HepG2 (cell line): ENCODE measurements at regions not wholly inside any gene's neighbourhood (a gene's known extent, or its start where the extent isn't known, plus 50 kb on each side); places are given as distances from the start of the nearest gene placed in this dataset.

Source experiments
- ATAC-seq: fragments of 200-7000 bp; cut with Tn5 transposase; 3 replicates; pipeline ENCODE4 v1.9.1; 2020; ENCODE audit warnings: mild to moderate bottlenecking, moderate library complexity
- BruUV-seq: library from RNA; stranded (reverse); fragments of 400-500 nt; replicated peaks from 2 replicates; lab custom pipeline; 2021; lab: Mats Ljungman, UMichigan
- CTCF ChIA-PET: fragments of 300-600 bp; formaldehyde crosslinking; extraction: SDS; loops from one replicate; lab custom pipeline; 2021; ENCODE audit warnings: low total read pairs, inconsistent platforms, low intra/inter-chr PET ratio; lab: Yijun Ruan, JAX
- POLR2A ChIA-PET: fragments of 350-600 bp; sonication (Branson Sonifier 250); formaldehyde crosslinking; loops from one replicate; lab custom pipeline; 2020; ENCODE audit warnings: antibody characterized with exemption, inconsistent platforms; lab: Yijun Ruan, JAX
- DNase-seq: peaks from one replicate; pipeline ENCODE4 v3.0.0-alpha.2; 2015; ENCODE audit warnings: low spot score
- FAIRE-seq: peaks from 3 replicates; lab custom pipeline; 2011; peaks lifted over from hg19 to GRCh38; lab: Jason Lieb, UNC
- H2AFZ ChIP-seq: one replicate; pipeline ENCODE4 v1.6.1; 2011; ENCODE audit warnings: low read length, inconsistent platforms
- H3K27ac ChIP-seq: fragments of 300-600 bp; 3 replicates; pipeline ENCODE4 v1.8.0; 2011; ENCODE audit warnings: mixed run types, mild to moderate bottlenecking, mixed read lengths, low read length, inconsistent platforms; ENCODE audit not compliant: insufficient read depth; ENCODE audit errors: extremely low read length
- H3K27me3 ChIP-seq, 2 experiments: fragments of 200-600 bp in 1 of 2; 2 replicates in 1 of 2; 3 replicates in 1 of 2; pipeline versions ENCODE4 v1.6.0 to v1.8.0; 2011; ENCODE audit warnings: low read length in 2 of 2, mild to moderate bottlenecking in 2 of 2, moderate library complexity in 2 of 2, inconsistent platforms in 1 of 2; ENCODE audit not compliant: insufficient read depth in 2 of 2, control insufficient read depth in 1 of 2
- H3K36me3 ChIP-seq, 2 experiments: fragments of 200-600 bp in 1 of 2; replicated peaks in 1 of 2; 2 replicates in 1 of 2; 3 replicates in 1 of 2; pipeline versions ENCODE4 v1.5.1 to v1.8.0; 2011; ENCODE audit warnings: low read length in 2 of 2, inconsistent platforms in 1 of 2; ENCODE audit not compliant: insufficient read depth in 2 of 2, control insufficient read depth in 1 of 2
- H3K4me1 ChIP-seq: 2 replicates; pipeline ENCODE4 v1.5.1; 2012; ENCODE audit warnings: low read length, inconsistent platforms; ENCODE audit not compliant: insufficient read depth
- H3K4me2 ChIP-seq: 2 replicates; pipeline ENCODE4 v1.6.0; 2011; ENCODE audit warnings: low read depth, low read length, inconsistent platforms
- H3K4me3 ChIP-seq, 3 experiments: fragments of 200-600 bp in 1 of 3; sonication (generic), shearing (Covaris generic) in 1 of 3; replicated peaks in 1 of 3; 2 replicates each; pipeline ENCODE4 v1.5.1; 2011 to 2016; ENCODE audit warnings: low read length in 3 of 3, inconsistent platforms in 2 of 3, low read depth in 2 of 3, mild to moderate bottlenecking in 2 of 3, control low read depth in 1 of 3, mixed read lengths in 1 of 3; ENCODE audit not compliant: insufficient read depth in 1 of 3
- H3K79me2 ChIP-seq: one replicate; pipeline ENCODE4 v1.6.1; 2011; ENCODE audit warnings: low read length, inconsistent platforms; ENCODE audit not compliant: insufficient read depth
- H3K9ac ChIP-seq: 2 replicates; pipeline ENCODE4 v1.6.0; 2011; ENCODE audit warnings: mild to moderate bottlenecking, low read depth, low read length, inconsistent platforms; ENCODE audit not compliant: insufficient read depth
- H3K9me3 ChIP-seq: 2 replicates; pipeline ENCODE4 v1.5.1; 2012; ENCODE audit warnings: mild to moderate bottlenecking, low read length
- H4K20me1 ChIP-seq: 2 replicates; pipeline ENCODE4 v1.6.0; 2011; ENCODE audit warnings: inconsistent platforms, mild to moderate bottlenecking, low read length, moderate library complexity; ENCODE audit not compliant: insufficient read depth
- BRCA1 ChIP-seq: sonication (generic); formaldehyde crosslinking; IDR thresholded peaks from 2 replicates; pipeline ENCODE4 v1.4.0; 2020; ENCODE audit warnings: missing genetic modification reagents
- CCAR2 ChIP-seq: fragments of 200-400 bp; formaldehyde crosslinking; optimal IDR thresholded peaks from 2 replicates; pipeline ENCODE3; 2018; ENCODE audit warnings: low read depth, mild to moderate bottlenecking, low read length, moderate library complexity
- CCDC6 ChIP-seq: sonication (generic); formaldehyde crosslinking; IDR thresholded peaks from 2 replicates; pipeline ENCODE4 v1.8.1; 2022; ENCODE audit warnings: mild to moderate bottlenecking, missing genetic modification reagents, moderate library complexity
- DPF2 ChIP-seq: sonication (generic); formaldehyde crosslinking; IDR thresholded peaks from 2 replicates; pipeline ENCODE4 v1.4.0; 2020; ENCODE audit warnings: mild to moderate bottlenecking, low read depth, missing genetic modification reagents, borderline replicate concordance
- GABPB1 ChIP-seq: IDR thresholded peaks from 2 replicates; pipeline ENCODE4 v1.6.1; 2016; ENCODE audit warnings: mild to moderate bottlenecking, missing genetic modification reagents, moderate library complexity, missing compliant biosample characterization
- KDM6A ChIP-seq: IDR thresholded peaks from 2 replicates; pipeline ENCODE4 v1.6.1; 2016; ENCODE audit warnings: low read depth
- MXD4 ChIP-seq: IDR thresholded peaks from 2 replicates; pipeline ENCODE4 v1.6.1; 2016; ENCODE audit warnings: mild to moderate bottlenecking, missing biosample characterization, missing genetic modification reagents
- PHF8 ChIP-seq: sonication (generic); formaldehyde crosslinking; IDR thresholded peaks from 2 replicates; pipeline ENCODE4 v1.5.0; 2020; ENCODE audit warnings: missing genetic modification reagents
- PLSCR1 ChIP-seq: sonication (generic); formaldehyde crosslinking; IDR thresholded peaks from 2 replicates; pipeline ENCODE4 v1.5.0; 2020; ENCODE audit warnings: missing genetic modification reagents, mild to moderate bottlenecking, borderline replicate concordance
- SRSF1 ChIP-seq: fragments of 200-400 bp; formaldehyde crosslinking; optimal IDR thresholded peaks from 2 replicates; pipeline ENCODE3; 2017; ENCODE audit warnings: mild to moderate bottlenecking, low read depth, low read length, moderate library complexity
- TOPORS ChIP-seq: sonication (generic); formaldehyde crosslinking; IDR thresholded peaks from 2 replicates; pipeline ENCODE4 v1.8.0; 2023; ENCODE audit warnings: mild to moderate bottlenecking, missing genetic modification reagents
- ZKSCAN8 ChIP-seq: IDR thresholded peaks from 2 replicates; pipeline ENCODE4 v1.6.1; 2016; ENCODE audit warnings: borderline replicate concordance, missing genetic modification reagents, missing compliant biosample characterization
- ZNF282 ChIP-seq: fragments of 450-650 bp; IDR thresholded peaks from 2 replicates; pipeline ENCODE4 v1.6.1; 2018; ENCODE audit not compliant: partially characterized antibody
- ZNF616 ChIP-seq: sonication (generic); formaldehyde crosslinking; IDR thresholded peaks from 2 replicates; pipeline ENCODE4 v1.5.0; 2020; ENCODE audit warnings: low read depth, mild to moderate bottlenecking, missing genetic modification reagents
- ZNF761 ChIP-seq: sonication (generic); formaldehyde crosslinking; conservative IDR thresholded peaks from 2 replicates; pipeline ENCODE4 v1.4.0; 2020; ENCODE audit warnings: mild to moderate bottlenecking, missing genetic modification reagents
- ZNF768 ChIP-seq: sonication (generic); formaldehyde crosslinking; IDR thresholded peaks from 2 replicates; pipeline ENCODE4 v1.4.0; 2020; ENCODE audit warnings: missing genetic modification reagents
- WGBS: methylation state at CpG from one replicate; pipeline ENCODE4 v1.1.6; 2017; ENCODE audit warnings: low lambda C conversion rate; 5-methylcytosine and 5-hydroxymethylcytosine counted together
- in situ Hi-C: cut with HindIII; loops from 2 replicates; pipeline ENCODE4 v1.10.0; 2017; ENCODE audit warnings: low pct_unique_long_range_greater_than_20kb; ENCODE audit not compliant: extremely low pct_ligation_motif_present
- intact Hi-C: fragments of 100-400 bp; cut with micrococcal nuclease; formaldehyde crosslinking; loops from one replicate; pipeline ENCODE4 v1.10.0; 2022; ENCODE audit not compliant: unreplicated experiment
- TF ChIP-seq, protein P1 (sequence below): IDR thresholded peaks from 2 replicates; pipeline ENCODE4 v1.6.1; 2016; ENCODE audit warnings: mild to moderate bottlenecking, missing biosample characterization, missing genetic modification reagents
- TF ChIP-seq, protein P2 (sequence below): sonication (generic); formaldehyde crosslinking; IDR thresholded peaks from 2 replicates; pipeline ENCODE4 v1.8.0; 2022; ENCODE audit warnings: missing genetic modification reagents, mild to moderate bottlenecking, inconsistent platforms, borderline replicate concordance
- TF ChIP-seq, protein P3 (sequence below): sonication (generic); formaldehyde crosslinking; conservative IDR thresholded peaks from 2 replicates; pipeline ENCODE4 v1.5.0; 2020; ENCODE audit warnings: missing genetic modification reagents
- TF ChIP-seq, protein P4 (sequence below): sonication (generic); formaldehyde crosslinking; IDR thresholded peaks from 2 replicates; pipeline ENCODE4 v1.4.0; 2020; ENCODE audit warnings: missing genetic modification reagents, mild to moderate bottlenecking, borderline replicate concordance

- TF ChIP-seq CCDC6 (CRISPR knock-in tag) (no peak), ZNF761 (no peak), PHF8 (CRISPR knock-in tag) (no peak), DPF2 (CRISPR knock-in tag) (no peak), PLSCR1 (CRISPR knock-in tag) (no peak), ZNF768 (CRISPR knock-in tag) (no peak), KDM6A (CRISPR knock-in tag) (no peak), BRCA1 (CRISPR knock-in tag) (no peak), MXD4 (CRISPR knock-in tag) (no peak), GABPB1 (CRISPR knock-in tag) (no peak), ZKSCAN8 (CRISPR knock-in tag) (no peak), TOPORS (CRISPR knock-in tag) (no peak), ZNF616 (CRISPR knock-in tag) (no peak), CCAR2 (no peak), ZNF282 (no peak), SRSF1 (no peak)
- TF ChIP-seq, protein P1, sequence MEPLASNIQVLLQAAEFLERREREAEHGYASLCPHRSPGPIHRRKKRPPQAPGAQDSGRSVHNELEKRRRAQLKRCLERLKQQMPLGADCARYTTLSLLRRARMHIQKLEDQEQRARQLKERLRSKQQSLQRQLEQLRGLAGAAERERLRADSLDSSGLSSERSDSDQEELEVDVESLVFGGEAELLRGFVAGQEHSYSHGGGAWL (CRISPR knock-in tag), result no peak
- TF ChIP-seq, protein P2, sequence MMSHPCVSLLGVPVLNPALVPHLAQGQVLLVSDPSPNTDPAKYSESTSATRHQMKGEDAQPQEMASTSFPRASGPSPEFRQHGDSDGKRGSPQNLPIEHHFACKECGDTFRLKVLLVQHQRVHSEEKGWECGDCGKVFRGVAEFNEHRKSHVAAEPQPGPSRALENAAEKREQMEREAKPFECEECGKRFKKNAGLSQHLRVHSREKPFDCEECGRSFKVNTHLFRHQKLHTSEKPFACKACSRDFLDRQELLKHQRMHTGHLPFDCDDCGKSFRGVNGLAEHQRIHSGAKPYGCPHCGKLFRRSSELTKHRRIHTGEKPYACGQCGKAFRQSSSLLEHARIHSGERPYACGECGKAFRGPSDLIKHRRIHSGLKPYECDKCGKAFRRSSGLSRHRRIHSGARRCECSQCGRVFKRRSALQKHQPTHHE (CRISPR knock-in tag), result no peak
- TF ChIP-seq, protein P3, sequence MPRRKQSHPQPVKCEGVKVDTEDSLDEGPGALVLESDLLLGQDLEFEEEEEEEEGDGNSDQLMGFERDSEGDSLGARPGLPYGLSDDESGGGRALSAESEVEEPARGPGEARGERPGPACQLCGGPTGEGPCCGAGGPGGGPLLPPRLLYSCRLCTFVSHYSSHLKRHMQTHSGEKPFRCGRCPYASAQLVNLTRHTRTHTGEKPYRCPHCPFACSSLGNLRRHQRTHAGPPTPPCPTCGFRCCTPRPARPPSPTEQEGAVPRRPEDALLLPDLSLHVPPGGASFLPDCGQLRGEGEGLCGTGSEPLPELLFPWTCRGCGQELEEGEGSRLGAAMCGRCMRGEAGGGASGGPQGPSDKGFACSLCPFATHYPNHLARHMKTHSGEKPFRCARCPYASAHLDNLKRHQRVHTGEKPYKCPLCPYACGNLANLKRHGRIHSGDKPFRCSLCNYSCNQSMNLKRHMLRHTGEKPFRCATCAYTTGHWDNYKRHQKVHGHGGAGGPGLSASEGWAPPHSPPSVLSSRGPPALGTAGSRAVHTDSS (CRISPR knock-in tag), result no peak
- TF ChIP-seq, protein P4, sequence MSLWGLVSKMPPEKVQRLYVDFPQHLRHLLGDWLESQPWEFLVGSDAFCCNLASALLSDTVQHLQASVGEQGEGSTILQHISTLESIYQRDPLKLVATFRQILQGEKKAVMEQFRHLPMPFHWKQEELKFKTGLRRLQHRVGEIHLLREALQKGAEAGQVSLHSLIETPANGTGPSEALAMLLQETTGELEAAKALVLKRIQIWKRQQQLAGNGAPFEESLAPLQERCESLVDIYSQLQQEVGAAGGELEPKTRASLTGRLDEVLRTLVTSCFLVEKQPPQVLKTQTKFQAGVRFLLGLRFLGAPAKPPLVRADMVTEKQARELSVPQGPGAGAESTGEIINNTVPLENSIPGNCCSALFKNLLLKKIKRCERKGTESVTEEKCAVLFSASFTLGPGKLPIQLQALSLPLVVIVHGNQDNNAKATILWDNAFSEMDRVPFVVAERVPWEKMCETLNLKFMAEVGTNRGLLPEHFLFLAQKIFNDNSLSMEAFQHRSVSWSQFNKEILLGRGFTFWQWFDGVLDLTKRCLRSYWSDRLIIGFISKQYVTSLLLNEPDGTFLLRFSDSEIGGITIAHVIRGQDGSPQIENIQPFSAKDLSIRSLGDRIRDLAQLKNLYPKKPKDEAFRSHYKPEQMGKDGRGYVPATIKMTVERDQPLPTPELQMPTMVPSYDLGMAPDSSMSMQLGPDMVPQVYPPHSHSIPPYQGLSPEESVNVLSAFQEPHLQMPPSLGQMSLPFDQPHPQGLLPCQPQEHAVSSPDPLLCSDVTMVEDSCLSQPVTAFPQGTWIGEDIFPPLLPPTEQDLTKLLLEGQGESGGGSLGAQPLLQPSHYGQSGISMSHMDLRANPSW (CRISPR knock-in tag), result no peak
- Histone ChIP-seq H3K9me3 (no peaks in the 10 kb centered on the region), H3K79me2 (no peaks in the 10 kb centered on the region), H3K9ac (no peak overlapping the region), H3K4me1 (no peaks in the 10 kb centered on the region), H3K27me3 (no peaks in the 10 kb centered on the region), H4K20me1 (no peaks in the 10 kb centered on the region), H2AFZ (no peak overlapping the region), H3K4me3 (no peak overlapping the region), H3K4me2 (no peak overlapping the region), H3K36me3 (no peaks in the 10 kb centered on the region), H3K27ac (no peak overlapping the region)
- 0% methylated on average over 2 of the region's 2 CpGs for WGBS
- no TSS peak for BruUV-seq
- in situ Hi-C loops, result no loop called here
- no peak for DNase-seq
- ChIA-PET POLR2A (no interaction called here), CTCF (no interaction called here)
- no peak for FAIRE-seq
- ATAC-seq, result no peak
- intact Hi-C loops, result no loop called here
Measured at GRCh38 chr12:58388261-58388660, 446.9 kb downstream of the ATP23 start.
